ENCODE measurements at regions not wholly inside any gene's neighbourhood (a gene's known extent, or its start where the extent isn't known, plus 50 kb on each side); places are given as distances from the start of the nearest gene placed in this dataset.

DNA sequence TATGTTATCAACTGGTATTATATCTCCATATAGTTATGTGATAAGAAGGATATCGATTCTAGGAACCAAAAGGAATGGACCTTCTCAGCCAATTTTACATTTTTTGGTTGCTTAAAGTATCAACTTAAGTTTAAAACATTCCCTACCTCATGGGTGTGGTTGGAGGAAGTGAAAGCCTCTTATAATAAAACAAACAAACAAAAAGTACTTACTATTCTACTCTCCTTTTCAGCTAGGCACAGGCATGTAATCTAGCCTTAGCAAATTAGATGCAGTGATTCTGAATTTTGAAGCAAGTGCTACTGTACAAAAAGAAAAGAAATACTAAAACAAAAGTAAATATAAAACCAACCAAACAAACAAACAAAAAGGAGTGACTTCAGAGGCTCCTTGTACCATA is 485.4 kb downstream of the C4orf33 start:
- no peaks in the 10 kb centered on the region for H3K27me3 Mint-ChIP-seq
- H3K4me1 Mint-ChIP-seq, result peaks cover 5% of the 10 kb centered on the region
- ChIA-PET CTCF (no interaction called here), POLR2A (no interaction called here)
- ATAC-seq (no peak), DNase-seq (no peak)
- intact Hi-C loops (cut with DNase I, micrococcal nuclease), result no loop called here
- H3K27ac Mint-ChIP-seq, result no peak overlapping the region
- H3K9me3 Mint-ChIP-seq (ENCODE audit: low read depth), result no peaks in the 10 kb centered on the region
- no peak overlapping the region for H3K4me3 Mint-ChIP-seq
- no peaks in the 10 kb centered on the region for H3K36me3 Mint-ChIP-seq (ENCODE audit: low read depth)

DNA sequence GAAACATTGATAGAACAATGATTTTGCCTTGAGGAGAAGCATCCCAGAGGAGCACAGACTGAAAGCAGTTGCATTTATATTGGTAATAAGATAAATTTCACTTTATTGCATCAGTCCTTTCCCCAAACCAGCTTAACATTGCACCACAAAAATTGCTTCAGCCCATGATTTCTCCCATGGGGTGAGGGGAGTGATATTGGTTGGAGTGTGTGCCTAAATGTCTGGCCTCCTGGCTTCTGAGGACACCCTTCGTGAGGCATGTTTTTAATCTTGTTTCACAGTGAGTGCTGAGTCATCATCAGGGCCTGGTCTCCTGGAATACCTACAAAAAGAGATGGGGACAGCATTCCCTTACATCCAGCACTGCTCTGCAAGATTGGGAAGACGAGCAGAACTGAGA is 487.9 kb downstream of the C4orf33 start:
- Mint-ChIP-seq H3K9me3 (ENCODE audit: low read depth) (peaks cover 2% of the 10 kb centered on the region), H3K27ac (no peak overlapping the region), H3K4me1 (no peaks in the 10 kb centered on the region), H3K27me3 (no peaks in the 10 kb centered on the region), H3K36me3 (ENCODE audit: low read depth) (no peaks in the 10 kb centered on the region), H3K4me3 (no peak overlapping the region)
- POLR2A ChIA-PET, result no interaction called here
- CTCF ChIA-PET, result interaction anchor here (0.7 to 0.9 kb wide), 2 partner anchors 10 to 58 kb away, joined by 3 read pairs; no protein-coding TSS in a partner anchor
- DNase-seq (no peak), ATAC-seq (no peak)
- intact Hi-C loops (cut with DNase I, micrococcal nuclease), result no loop called here

DNA sequence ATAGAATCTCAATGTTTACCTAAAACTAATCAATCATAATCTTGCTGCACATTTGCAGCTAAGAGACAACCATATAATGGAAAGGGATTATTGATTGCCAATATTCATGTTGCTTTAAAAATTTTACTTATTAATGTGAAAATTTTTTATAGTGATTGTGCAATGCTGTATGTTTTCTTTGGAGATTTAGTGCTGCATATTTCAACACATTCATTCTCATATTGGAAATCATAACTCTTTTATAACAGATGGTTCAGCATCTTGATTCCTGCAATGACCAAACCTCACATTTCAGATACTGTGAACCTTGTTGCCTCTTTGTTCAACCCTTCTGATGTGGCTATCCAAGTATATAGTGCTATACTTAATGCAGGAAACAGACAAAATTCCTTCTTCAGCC is 502.6 kb downstream of the C4orf33 start:
- DNase-seq (no peak), ATAC-seq (no peak)
- POLR2A ChIA-PET, result no interaction called here
- Mint-ChIP-seq H3K4me3 (no peak overlapping the region), H3K36me3 (ENCODE audit: low read depth) (no peaks in the 10 kb centered on the region), H3K27ac (no peak overlapping the region), H3K27me3 (no peaks in the 10 kb centered on the region), H3K4me1 (no peaks in the 10 kb centered on the region), H3K9me3 (ENCODE audit: low read depth) (peaks cover 3% of the 10 kb centered on the region)
- CTCF ChIA-PET, result no interaction called here
- intact Hi-C loops (cut with DNase I, micrococcal nuclease), result no loop called here

DNA sequence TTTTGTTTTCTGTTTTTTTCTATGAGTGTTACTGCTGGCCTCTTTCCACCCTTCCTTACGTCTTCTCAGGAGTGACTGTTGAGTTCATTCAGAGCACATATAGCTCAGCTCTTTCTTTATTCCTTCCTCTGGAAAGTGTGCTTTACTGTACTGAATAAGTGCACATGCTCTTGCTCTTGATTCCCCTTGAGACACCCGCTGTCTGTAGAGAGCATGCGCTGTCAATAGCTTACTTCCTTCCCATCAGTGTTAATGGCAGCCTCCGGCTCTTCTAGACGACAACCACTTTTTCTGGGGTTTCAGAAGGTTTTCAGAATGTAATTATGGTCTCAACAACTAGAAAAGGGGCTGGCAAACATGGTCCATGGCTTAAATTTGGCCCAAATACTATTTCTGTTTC is 504.9 kb downstream of the C4orf33 start:
- Mint-ChIP-seq H3K36me3 (ENCODE audit: low read depth) (no peaks in the 10 kb centered on the region), H3K27me3 (no peaks in the 10 kb centered on the region), H3K27ac (no peak overlapping the region), H3K4me3 (no peak overlapping the region), H3K9me3 (ENCODE audit: low read depth) (peaks cover 3% of the 10 kb centered on the region), H3K4me1 (no peaks in the 10 kb centered on the region)
- CTCF ChIA-PET, result no interaction called here
- DNase-seq (no peak), ATAC-seq (no peak)
- intact Hi-C loops (cut with DNase I, micrococcal nuclease), result no loop called here
- POLR2A ChIA-PET, result no interaction called here

DNA sequence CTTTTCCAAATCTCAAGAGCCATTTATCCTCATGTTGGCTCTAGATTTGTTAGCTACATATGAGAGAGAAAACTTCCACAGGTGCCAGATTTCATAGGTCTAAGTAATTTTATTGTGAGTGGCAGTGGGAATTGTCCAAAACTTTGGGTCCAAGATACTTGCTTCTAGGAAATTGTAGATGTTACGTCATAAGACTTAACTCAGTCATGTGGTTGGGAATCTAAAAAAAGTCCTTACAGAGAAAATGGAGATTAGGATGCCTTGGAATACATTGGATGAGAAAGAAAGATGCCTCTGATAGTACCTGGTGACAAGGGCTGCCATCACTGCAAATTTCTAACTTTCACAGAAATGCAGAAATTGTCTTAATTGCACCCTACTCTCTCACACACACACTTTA is 506.5 kb downstream of the C4orf33 start:
- intact Hi-C loops (cut with DNase I, micrococcal nuclease), result no loop called here
- CTCF ChIA-PET, result no interaction called here
- H3K4me1 Mint-ChIP-seq, result no peaks in the 10 kb centered on the region
- no peak for DNase-seq
- H3K27ac Mint-ChIP-seq, result no peak overlapping the region
- POLR2A ChIA-PET, result no interaction called here
- no peaks in the 10 kb centered on the region for H3K36me3 Mint-ChIP-seq (ENCODE audit: low read depth)
- no peak overlapping the region for H3K4me3 Mint-ChIP-seq
- ATAC-seq, result no peak
- H3K27me3 Mint-ChIP-seq, result no peaks in the 10 kb centered on the region
- H3K9me3 Mint-ChIP-seq (ENCODE audit: low read depth), result peaks cover 3% of the 10 kb centered on the region

DNA sequence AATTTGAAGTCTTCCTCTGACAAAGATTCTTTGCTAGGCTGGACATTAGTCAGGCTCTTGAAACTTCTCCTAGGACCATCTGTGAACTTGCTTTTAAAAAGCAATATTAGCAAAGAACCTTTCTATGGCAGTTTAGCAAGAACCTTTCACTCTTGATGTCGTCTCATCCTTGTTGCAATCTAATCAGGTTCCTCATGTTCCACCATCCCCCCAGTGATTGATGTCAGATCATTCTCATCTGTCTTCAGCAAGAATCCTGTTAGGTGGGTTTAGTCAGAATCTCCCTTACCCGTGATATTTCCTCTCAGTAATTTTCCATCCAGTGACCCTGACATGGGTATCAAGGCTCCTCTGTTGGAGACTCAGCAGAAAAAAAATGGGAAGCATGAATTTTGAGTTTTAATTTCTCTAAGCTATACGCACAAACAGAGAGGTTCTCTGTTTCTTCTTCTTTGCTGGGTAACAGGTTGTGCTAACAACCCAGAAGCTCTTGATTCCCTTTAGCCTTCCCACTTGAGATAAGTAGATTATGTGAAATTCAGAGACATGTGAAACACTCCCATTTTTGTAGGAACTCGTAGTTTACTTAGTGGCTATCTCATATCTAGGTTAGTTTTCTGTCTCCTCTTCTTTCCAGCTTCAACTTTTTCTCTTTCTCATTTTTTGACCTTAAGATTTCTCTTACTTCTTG is 507.4 kb downstream of the C4orf33 start:
- intact Hi-C loops (cut with DNase I, micrococcal nuclease), result no loop called here
- CTCF ChIA-PET, result no interaction called here

DNA sequence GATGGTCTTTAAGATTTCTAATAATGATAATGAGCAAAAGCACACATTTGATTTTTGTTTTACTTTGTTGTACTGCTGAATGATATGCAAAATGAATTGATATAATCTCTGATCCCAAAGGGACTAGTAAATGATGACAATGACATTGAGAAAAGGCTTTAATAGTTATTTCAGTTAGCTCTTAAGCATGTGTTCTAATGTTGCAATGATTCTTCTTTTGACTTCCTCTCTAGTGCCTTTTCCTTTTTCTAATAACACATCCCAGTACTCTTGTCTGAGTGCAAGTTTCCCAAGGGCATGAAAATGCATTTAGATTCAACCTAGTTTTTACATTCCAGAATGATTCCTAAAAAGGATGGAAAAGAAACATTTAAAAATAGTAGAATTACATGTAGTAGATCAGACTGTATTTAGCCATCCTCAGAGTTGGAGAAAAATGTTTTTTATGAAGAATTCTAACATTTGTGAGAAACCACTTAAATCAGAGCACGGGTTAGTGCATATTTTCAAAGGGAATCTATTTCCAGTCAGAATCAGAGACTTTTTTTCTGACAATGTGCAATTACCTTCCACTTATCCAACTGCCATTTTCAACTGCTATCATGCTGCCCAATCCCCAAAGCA is 508.8 kb downstream of the C4orf33 start:
- ATAC-seq (no peak), DNase-seq (no peak)
- Mint-ChIP-seq H3K4me1 (no peaks in the 10 kb centered on the region), H3K4me3 (no peak overlapping the region), H3K36me3 (ENCODE audit: low read depth) (no peaks in the 10 kb centered on the region), H3K27ac (no peak overlapping the region), H3K9me3 (ENCODE audit: low read depth) (peaks cover 1% of the 10 kb centered on the region), H3K27me3 (no peaks in the 10 kb centered on the region)
- ChIA-PET POLR2A (no interaction called here), CTCF (no interaction called here)
- intact Hi-C loops (cut with DNase I, micrococcal nuclease), result no loop called here

More for the DNA sequence above, 507.4 kb downstream of the C4orf33 start:
- H3K4me1 Mint-ChIP-seq, result no peaks in the 10 kb centered on the region
- POLR2A ChIA-PET, result no interaction called here
- H3K27ac Mint-ChIP-seq, result no peak overlapping the region
- DNase-seq, result no peak
- H3K9me3 Mint-ChIP-seq (ENCODE audit: low read depth), result peaks cover 3% of the 10 kb centered on the region
- H3K27me3 Mint-ChIP-seq, result no peaks in the 10 kb centered on the region
- no peaks in the 10 kb centered on the region for H3K36me3 Mint-ChIP-seq (ENCODE audit: low read depth)
- H3K4me3 Mint-ChIP-seq, result no peak overlapping the region
- ATAC-seq, result no peak

DNA sequence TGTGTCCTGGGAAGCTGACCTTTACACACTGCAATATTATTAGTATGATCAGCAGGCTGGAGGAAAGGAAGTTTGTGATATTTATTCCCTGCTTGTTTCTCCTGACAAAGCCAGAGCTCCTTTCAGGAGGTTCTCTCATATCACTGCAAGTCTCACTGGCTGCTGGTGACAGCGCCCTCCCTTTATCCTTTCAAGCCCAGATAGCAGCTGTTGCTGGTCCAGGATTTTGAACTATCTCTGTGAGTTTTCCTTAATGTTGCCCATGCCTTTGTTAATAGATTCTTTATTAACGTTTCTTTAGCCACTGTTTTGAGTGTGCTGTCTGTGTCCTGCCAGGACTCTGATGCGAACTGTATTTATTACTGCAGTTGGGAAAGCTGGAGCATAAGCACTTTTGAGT is 518.7 kb downstream of the C4orf33 start:
- ATAC-seq, result no peak
- Mint-ChIP-seq H3K27ac (no peak overlapping the region), H3K9me3 (ENCODE audit: low read depth) (no peaks in the 10 kb centered on the region), H3K4me3 (no peak overlapping the region), H3K4me1 (no peaks in the 10 kb centered on the region), H3K27me3 (no peaks in the 10 kb centered on the region), H3K36me3 (ENCODE audit: low read depth) (no peaks in the 10 kb centered on the region)
- CTCF ChIA-PET, result no interaction called here
- intact Hi-C loops (cut with DNase I, micrococcal nuclease), result no loop called here
- DNase-seq, result no peak
- POLR2A ChIA-PET, result no interaction called here

DNA sequence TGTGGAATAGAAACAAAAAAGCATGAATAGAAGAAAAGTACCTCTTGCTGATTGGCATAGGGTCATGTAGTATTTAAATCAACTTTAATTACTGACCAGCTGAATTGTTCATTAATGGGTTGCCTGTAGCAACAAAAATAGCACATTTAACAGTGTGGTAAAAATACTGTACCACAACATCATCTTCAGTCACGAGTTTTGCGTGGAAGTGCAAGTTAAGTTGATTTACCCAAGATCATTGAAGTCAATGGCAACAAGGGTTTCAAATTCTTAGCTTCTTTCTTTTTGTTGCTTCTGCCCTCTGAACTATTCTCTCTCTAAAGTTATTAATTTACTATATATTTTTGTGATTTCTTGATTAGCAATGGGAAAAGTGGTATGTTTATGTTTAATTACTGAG is 526.6 kb downstream of the C4orf33 start:
- Mint-ChIP-seq H3K27me3 (no peaks in the 10 kb centered on the region), H3K27ac (no peak overlapping the region), H3K9me3 (ENCODE audit: low read depth) (no peaks in the 10 kb centered on the region), H3K36me3 (ENCODE audit: low read depth) (no peaks in the 10 kb centered on the region), H3K4me1 (peaks cover 3% of the 10 kb centered on the region), H3K4me3 (no peak overlapping the region)
- intact Hi-C loops (cut with DNase I, micrococcal nuclease), result no loop called here
- ATAC-seq, result no peak
- POLR2A ChIA-PET, result no interaction called here
- CTCF ChIA-PET, result interaction anchor here (0.8 kb wide), 1 partner anchor 18 kb away, joined by 3 read pairs; no protein-coding TSS in a partner anchor
- no peak for DNase-seq

DNA sequence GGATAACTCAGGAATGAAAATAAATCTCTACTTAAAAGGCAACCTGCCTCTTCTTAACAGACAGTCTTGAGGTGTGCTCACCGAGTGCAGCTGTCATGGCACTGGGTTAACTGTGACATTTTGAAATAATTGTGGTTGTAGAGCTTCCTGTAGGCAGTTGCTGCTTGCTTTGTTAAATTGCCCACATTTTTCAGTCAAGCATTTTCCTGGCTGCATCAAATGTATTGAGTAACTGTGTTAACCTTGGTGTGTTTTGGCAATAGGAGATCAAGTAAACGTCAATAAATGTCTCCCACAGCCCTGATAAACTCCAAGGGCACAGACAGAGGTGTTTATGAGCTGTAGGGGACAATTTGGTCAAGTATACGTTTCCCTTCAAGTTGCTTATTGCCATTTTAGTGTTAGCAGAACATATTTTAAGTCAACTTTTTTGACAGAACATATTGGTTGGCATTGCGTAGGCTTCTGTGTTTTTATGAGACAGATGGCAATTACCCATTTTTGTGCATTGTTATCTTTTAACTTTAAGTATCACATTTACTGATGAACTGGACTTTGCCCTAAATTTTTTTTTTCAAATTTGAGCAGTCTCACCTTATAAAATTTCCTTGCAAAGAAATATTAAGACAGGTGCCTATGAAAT is 527.4 kb downstream of the C4orf33 start:
- Mint-ChIP-seq H3K36me3 (ENCODE audit: low read depth) (no peaks in the 10 kb centered on the region), H3K4me1 (peaks cover 3% of the 10 kb centered on the region), H3K4me3 (no peak overlapping the region), H3K27ac (no peak overlapping the region), H3K9me3 (ENCODE audit: low read depth) (no peaks in the 10 kb centered on the region), H3K27me3 (no peaks in the 10 kb centered on the region)
- ChIA-PET POLR2A (no interaction called here), CTCF (interaction anchor here (0.8 to 1.3 kb wide), 2 partner anchors 17 to 18 kb away, joined by 3 to 5 read pairs; no protein-coding TSS in a partner anchor)
- no peak for ATAC-seq
- no peak for DNase-seq
- intact Hi-C loops (cut with DNase I, micrococcal nuclease), result no loop called here

DNA sequence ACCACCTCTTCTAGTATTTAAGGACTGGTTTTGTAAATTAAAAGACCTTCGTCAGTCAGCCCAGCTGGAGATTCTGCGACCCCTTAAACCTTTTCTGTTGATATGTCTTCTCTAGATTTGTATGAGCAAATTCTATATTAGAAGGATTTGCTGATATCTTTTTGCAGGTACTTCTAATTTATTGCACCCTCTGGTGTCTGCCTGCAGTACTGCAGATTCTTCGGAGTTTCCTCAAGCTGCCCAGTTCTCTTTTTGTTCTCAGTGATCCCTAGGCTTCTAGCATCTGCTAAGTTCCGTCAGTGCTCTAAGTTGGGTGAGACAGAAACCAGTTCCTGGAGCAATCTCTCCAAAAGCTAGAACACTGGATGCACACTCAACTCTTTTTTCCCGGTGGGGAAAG is 545.2 kb downstream of the C4orf33 start:
- Mint-ChIP-seq H3K27ac (no peak overlapping the region), H3K4me3 (no peak overlapping the region), H3K9me3 (ENCODE audit: low read depth) (peaks cover 2% of the 10 kb centered on the region), H3K36me3 (ENCODE audit: low read depth) (no peaks in the 10 kb centered on the region), H3K4me1 (no peaks in the 10 kb centered on the region), H3K27me3 (no peaks in the 10 kb centered on the region)
- intact Hi-C loops (cut with DNase I, micrococcal nuclease), result loop anchor here (1.0 to 10.0 kb wide), 3 partner anchors 279 to 1446 kb away; no protein-coding TSS in a partner anchor
- peak; percentile 70 for DNase-seq
- ChIA-PET CTCF (interaction anchor here (0.9 to 3.9 kb wide), 12 partner anchors 9 to 282 kb away, joined by 3 to 38 read pairs (median 4); no protein-coding TSS in a partner anchor), POLR2A (no interaction called here)
- ATAC-seq, result no peak

DNA sequence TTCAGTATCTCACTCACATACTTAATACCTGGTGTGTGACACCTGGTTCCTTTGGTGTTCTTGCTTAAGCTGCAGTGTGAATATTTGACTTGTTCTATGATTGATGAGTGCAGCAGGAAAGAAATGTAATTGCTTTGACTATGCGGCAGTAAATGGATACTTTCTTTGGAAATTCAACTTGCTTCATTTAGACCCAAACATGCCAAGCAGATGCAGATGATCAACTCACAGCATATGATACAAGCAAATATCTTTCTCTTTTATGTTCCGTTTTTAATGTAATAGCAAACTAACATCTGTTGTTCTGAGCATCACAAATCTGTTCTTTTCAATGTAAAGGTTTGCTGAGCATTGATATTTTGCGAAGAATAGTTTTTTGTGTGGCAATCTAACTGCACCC is 549.5 kb downstream of the C4orf33 start:
- ATAC-seq, result no peak

More for the DNA sequence above, 549.5 kb downstream of the C4orf33 start:
- DNase-seq, result no peak
- ChIA-PET CTCF (no interaction called here), POLR2A (no interaction called here)
- H3K4me3 Mint-ChIP-seq, result no peak overlapping the region
- no peaks in the 10 kb centered on the region for H3K9me3 Mint-ChIP-seq (ENCODE audit: low read depth)
- no peak overlapping the region for H3K27ac Mint-ChIP-seq
- no peaks in the 10 kb centered on the region for H3K27me3 Mint-ChIP-seq
- H3K4me1 Mint-ChIP-seq, result no peaks in the 10 kb centered on the region
- intact Hi-C loops (cut with DNase I, micrococcal nuclease), result loop anchor here in 1 of 2 experiments (10.0 kb wide), 2 partner anchors 1071 to 1451 kb away; no protein-coding TSS in a partner anchor
- H3K36me3 Mint-ChIP-seq (ENCODE audit: low read depth), result no peaks in the 10 kb centered on the region
